ENCODE measurements at regions not wholly inside any gene's neighbourhood (a gene's known extent, or its start where the extent isn't known, plus 50 kb on each side); places are given as distances from the start of the nearest gene placed in this dataset.
"Not testable (repeated sequence)": the region's sequence is repeated elsewhere in the genome, so short reads cannot be mapped to it uniquely, and the experiment has no call there.

DNA sequence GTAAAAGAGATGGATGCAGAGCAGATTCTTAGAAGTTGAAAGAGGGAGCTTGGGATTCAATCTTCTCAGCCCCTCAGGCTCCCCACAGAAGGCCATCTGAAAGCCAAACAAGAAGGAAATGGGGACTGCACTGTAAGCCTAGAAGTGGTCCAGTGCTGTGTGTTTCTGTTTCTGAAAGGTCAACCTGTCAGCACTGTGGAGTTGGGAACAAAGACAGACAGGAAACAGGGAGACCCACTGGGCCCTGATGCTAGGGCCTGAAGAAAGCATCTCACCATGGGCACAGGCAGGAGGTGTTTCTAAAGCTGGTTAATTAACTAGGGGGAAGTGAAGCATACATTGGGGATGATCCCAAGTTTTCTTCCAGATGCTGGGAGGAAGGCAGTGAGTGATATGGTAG, 62.5 kb upstream of the CDC42EP3 start:
- TF ChIP-seq, protein P1, sequence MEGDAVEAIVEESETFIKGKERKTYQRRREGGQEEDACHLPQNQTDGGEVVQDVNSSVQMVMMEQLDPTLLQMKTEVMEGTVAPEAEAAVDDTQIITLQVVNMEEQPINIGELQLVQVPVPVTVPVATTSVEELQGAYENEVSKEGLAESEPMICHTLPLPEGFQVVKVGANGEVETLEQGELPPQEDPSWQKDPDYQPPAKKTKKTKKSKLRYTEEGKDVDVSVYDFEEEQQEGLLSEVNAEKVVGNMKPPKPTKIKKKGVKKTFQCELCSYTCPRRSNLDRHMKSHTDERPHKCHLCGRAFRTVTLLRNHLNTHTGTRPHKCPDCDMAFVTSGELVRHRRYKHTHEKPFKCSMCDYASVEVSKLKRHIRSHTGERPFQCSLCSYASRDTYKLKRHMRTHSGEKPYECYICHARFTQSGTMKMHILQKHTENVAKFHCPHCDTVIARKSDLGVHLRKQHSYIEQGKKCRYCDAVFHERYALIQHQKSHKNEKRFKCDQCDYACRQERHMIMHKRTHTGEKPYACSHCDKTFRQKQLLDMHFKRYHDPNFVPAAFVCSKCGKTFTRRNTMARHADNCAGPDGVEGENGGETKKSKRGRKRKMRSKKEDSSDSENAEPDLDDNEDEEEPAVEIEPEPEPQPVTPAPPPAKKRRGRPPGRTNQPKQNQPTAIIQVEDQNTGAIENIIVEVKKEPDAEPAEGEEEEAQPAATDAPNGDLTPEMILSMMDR (IDR thresholded peaks at IDR 0.05), result not testable (repeated sequence)
- TF ChIP-seq POLR2A (IDR thresholded peaks at IDR 0.05), result not testable (repeated sequence)
